COLO829 (cell line): ENCODE measurements at regions not wholly inside any gene's neighbourhood (a gene's known extent, or its start where the extent isn't known, plus 50 kb on each side); places are given as distances from the start of the nearest gene placed in this dataset.

ENCODE experiments used
- DNase-seq: peaks from one replicate; pipeline ENCODE4 v3.0.0; 2012; ENCODE audit warnings: low spot score

DNA sequence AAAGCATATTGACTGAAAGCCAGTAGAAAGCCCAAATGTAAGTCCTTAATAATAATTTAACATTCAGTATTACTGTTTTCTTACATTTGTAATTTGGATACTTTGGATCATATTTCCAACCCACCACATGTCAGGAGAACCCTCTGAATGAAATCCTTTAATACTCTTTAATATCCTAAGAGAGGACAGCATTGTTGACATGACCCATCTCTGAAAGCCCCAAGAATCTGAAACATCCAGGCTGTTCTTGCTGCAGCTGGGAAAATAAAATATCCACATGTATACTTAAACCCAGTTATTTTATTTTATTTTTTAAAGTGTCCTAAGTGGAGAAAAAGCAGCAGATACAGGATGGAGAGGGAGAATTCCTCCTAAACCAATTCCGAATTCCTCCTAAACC is 130.8 kb upstream of the RIPOR2 start:
- DNase-seq, result no peak

- no peak for DNase-seq
These were observed 133.1 kb upstream of the RIPOR2 start for GRCh38 chr6:25068866-25069265.

GRCh38 chr6:25070547-25071366 is 135.0 kb upstream of the RIPOR2 start:
- DNase-seq, result peak; percentile 83

DNA sequence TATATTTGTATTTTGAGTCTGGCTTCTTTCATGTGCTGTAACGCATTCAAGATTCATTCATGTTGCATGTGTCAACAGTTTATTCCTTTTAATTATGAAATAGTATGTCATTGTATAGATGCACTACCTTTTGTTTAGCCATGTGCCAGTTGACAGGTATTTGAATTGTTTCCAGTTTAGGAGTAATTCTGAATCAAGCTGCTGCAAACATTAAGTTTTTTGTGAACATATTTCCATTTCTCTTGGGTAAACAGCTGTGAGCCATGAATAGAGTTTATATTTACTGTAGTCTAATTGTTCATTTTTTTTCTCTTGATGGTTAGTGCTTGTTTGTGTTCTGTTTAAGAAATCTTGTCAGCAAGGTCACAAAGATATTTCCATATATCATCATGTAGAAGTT is 142.4 kb upstream of the RIPOR2 start:
- DNase-seq, result no peak

- DNase-seq, result no peak
These were observed 148.2 kb upstream of the RIPOR2 start for GRCh38 chr6:25083784-25084507.

DNA sequence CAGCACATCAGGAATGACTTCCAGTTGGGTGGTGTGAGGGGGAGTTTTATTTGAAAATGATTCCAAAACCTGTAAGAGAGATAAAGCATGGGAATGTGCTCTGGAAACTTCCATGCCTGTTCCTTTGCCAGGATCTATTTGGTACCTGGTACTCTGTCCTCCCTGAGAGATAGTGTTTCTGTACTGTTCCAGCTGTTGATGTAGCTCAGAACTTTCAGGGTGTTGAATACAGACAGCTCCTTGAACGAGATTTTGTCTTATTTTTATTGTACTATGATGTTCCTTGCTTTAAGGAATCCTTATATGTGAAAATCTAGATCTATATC is 148.7 kb upstream of the RIPOR2 start:
- no peak for DNase-seq

- DNase-seq, result no peak
These were observed 150.0 kb upstream of the RIPOR2 start for GRCh38 chr6:25085756-25086155.

DNA sequence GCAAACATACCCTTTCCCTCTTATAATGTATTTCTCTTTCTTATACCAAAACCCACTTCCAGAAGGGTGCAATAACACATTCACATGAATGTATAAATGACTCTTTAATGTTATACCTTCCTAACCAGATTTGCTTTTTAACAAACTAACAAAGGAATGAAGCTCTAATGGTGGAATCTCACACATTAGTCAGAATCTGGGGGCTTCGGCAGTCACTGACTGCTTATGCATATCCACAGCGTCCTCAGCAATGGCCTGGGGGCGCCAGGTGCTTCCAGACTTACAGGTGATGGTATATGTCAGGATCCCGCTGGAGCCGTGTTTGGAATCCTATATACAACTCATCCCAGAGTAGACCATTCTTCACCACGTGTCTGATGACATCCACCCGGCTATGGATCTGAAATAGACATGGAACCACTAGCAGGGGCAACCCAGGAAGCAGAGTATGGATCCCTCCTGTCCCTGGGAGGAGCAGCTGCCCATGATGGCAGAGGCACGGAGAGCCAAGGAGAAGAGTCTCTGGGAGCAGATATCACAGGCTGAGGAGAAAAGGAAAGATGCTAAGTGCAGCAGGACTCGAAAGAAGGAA is 150.8 kb upstream of the RIPOR2 start:
- DNase-seq, result no peak

GRCh38 chr6:25088513-25088912 is 152.8 kb upstream of the RIPOR2 start:
- DNase-seq, result peak; percentile 83

GRCh38 chr6:25089442-25089841 is 153.7 kb upstream of the RIPOR2 start:
- DNase-seq, result peak; percentile 13

- DNase-seq, result no peak
These were observed 159.0 kb upstream of the RIPOR2 start for GRCh38 chr6:25094726-25095125.

GRCh38 chr6:25100288-25100687 is 164.5 kb upstream of the RIPOR2 start:
- no peak for DNase-seq

- DNase-seq, result no peak
These were observed 167.8 kb upstream of the RIPOR2 start for GRCh38 chr6:25103603-25104002.

GRCh38 chr6:25105070-25105925 is 169.5 kb upstream of the RIPOR2 start:
- DNase-seq, result no peak

GRCh38 chr6:25107218-25107617 is 171.5 kb upstream of the RIPOR2 start:
- DNase-seq, result no peak

GRCh38 chr6:25111782-25112181 is 167.4 kb upstream of the CARMIL1 start:
- DNase-seq, result no peak

DNA sequence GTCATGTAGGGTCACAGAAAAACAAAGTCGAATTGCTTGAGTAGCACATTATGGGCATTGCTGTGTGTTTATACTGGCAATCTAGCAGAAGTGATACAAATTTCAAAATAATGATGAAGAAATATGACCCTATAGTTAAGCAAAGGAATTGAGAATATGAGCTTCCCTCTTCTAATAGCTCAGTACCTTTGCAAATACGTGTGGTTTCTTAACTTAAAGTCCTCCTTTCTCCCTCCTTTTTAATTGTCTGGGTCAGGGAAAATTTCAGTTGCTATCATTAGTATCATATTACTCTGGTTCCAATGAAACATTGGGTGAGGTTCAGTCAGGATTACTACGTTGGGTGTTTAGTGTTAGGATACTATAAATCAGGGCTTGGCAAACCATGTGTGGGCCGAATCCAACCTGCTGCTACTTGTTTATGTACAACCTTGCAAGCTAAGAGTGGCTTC is 166.8 kb upstream of the CARMIL1 start:
- DNase-seq, result no peak

GRCh38 chr6:25113436-25113835 is 165.7 kb upstream of the CARMIL1 start:
- no peak for DNase-seq

- DNase-seq, result no peak
These were observed 161.1 kb upstream of the CARMIL1 start for GRCh38 chr6:25118038-25118437.

GRCh38 chr6:25121186-25121585 is 158.0 kb upstream of the CARMIL1 start:
- no peak for DNase-seq

DNA sequence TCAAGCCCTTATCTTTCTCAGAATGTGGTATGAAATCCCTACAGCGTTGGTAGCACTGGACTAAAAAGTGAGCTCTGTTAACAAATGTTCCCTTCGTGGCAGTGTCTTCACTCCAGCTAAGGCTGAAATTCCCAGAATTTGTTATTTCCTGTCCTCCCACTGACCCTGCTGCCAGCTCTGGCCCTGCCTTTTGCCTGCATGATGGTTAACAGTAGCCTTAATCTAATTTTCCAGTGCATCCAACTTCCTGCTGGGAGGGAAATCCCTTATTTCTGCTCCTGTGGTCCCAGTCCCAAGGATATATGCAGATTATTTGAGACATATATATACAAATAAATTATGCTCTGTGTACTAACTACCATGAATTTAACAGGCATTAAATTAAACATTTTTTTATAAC is 157.2 kb upstream of the CARMIL1 start:
- peak; percentile 51 for DNase-seq

- DNase-seq, result no peak
These were observed 156.4 kb upstream of the CARMIL1 start for GRCh38 chr6:25122622-25123237.
